T47D (cell line): ENCODE measurements at regions not wholly inside any gene's neighbourhood (a gene's known extent, or its start where the extent isn't known, plus 50 kb on each side); places are given as distances from the start of the nearest gene placed in this dataset.

Experiments used
- DNase-seq, 2 experiments: peaks; one replicate each; pipeline versions ENCODE4 v3.0.0 to v3.0.0-alpha.2; 2011 to 2012; ENCODE audit warnings: low read depth in 1 of 2, low spot score in 1 of 2
- JUND ChIP-seq: IDR thresholded peaks from 2 replicates; pipeline ENCODE4 v1.6.1; 2012; ENCODE audit warnings: low read depth
- in situ Hi-C: cut with HindIII; loops from 2 replicates; pipeline ENCODE4 v1.10.0; 2016; ENCODE audit warnings: low sequenced_read_pairs, low pct_unique_long_range_greater_than_20kb

- in situ Hi-C loops = no loop called here
- DNase-seq = no peak
- no peak for TF ChIP-seq JUND
These were observed 116.9 kb downstream of the DUSP10 start for GRCh38 chr1:221625026-221625425.

GRCh38 chr1:221626041-221626440 is 115.8 kb downstream of the DUSP10 start:
- in situ Hi-C loops = no loop called here
- no peak for TF ChIP-seq JUND
- no peak for DNase-seq

GRCh38 chr1:221630236-221630635 is 111.7 kb downstream of the DUSP10 start:
- no peak for TF ChIP-seq JUND
- in situ Hi-C loops = no loop called here
- DNase-seq = no peak

GRCh38 chr1:221631556-221631955 is 110.3 kb downstream of the DUSP10 start:
- TF ChIP-seq JUND = no peak
- in situ Hi-C loops = no loop called here
- no peak for DNase-seq

- no peak for DNase-seq
- no peak for TF ChIP-seq JUND
- in situ Hi-C loops = no loop called here
These were observed 109.8 kb downstream of the DUSP10 start for GRCh38 chr1:221632072-221632471.

- in situ Hi-C loops = no loop called here
- DNase-seq = no peak
- no peak for TF ChIP-seq JUND
These were observed 108.0 kb downstream of the DUSP10 start for GRCh38 chr1:221633841-221634409.

- in situ Hi-C loops = no loop called here
- TF ChIP-seq JUND = no peak
- DNase-seq = no peak
These were observed 107.3 kb downstream of the DUSP10 start for GRCh38 chr1:221634606-221635005.

GRCh38 chr1:221635305-221635704 is 106.6 kb downstream of the DUSP10 start:
- in situ Hi-C loops = no loop called here
- TF ChIP-seq JUND = no peak
- DNase-seq = no peak

- TF ChIP-seq JUND = no peak
- in situ Hi-C loops = no loop called here
- no peak for DNase-seq
These were observed 105.8 kb downstream of the DUSP10 start for GRCh38 chr1:221636096-221636495.

GRCh38 chr1:221636967-221637366 is 104.9 kb downstream of the DUSP10 start:
- no peak for DNase-seq
- TF ChIP-seq JUND = no peak
- in situ Hi-C loops = no loop called here

- DNase-seq = peak in 1 of 2 experiments; percentile 17
- in situ Hi-C loops = no loop called here
- TF ChIP-seq JUND = no peak
These were observed 104.2 kb downstream of the DUSP10 start for GRCh38 chr1:221637641-221638041.

GRCh38 chr1:221638595-221638994 is 103.3 kb downstream of the DUSP10 start:
- no peak for DNase-seq
- in situ Hi-C loops = no loop called here
- TF ChIP-seq JUND = no peak

- no peak for TF ChIP-seq JUND
- in situ Hi-C loops = no loop called here
- DNase-seq = no peak
These were observed 100.1 kb downstream of the DUSP10 start for GRCh38 chr1:221641811-221642210.

GRCh38 chr1:221643404-221644144 is 98.3 kb downstream of the DUSP10 start:
- in situ Hi-C loops = no loop called here
- TF ChIP-seq JUND = no peak
- no peak for DNase-seq
